ENCODE measurements at regions not wholly inside any gene's neighbourhood (a gene's known extent, or its start where the extent isn't known, plus 50 kb on each side); places are given as distances from the start of the nearest gene placed in this dataset.

- no peak for TF ChIP-seq SUZ12 (IDR thresholded peaks at IDR 0.05; ENCODE audit: extremely low read depth, insufficient read depth, insufficient read length)
- TF ChIP-seq YY1 (IDR thresholded peaks at IDR 0.05; ENCODE audit: insufficient read depth, insufficient read length) = no peak
These were observed 426.6 kb upstream of the THBS1 start for GRCh38 chr15:39154227-39154638.
